ENCODE measurements at regions not wholly inside any gene's neighbourhood (a gene's known extent, or its start where the extent isn't known, plus 50 kb on each side); places are given as distances from the start of the nearest gene placed in this dataset.

DNA sequence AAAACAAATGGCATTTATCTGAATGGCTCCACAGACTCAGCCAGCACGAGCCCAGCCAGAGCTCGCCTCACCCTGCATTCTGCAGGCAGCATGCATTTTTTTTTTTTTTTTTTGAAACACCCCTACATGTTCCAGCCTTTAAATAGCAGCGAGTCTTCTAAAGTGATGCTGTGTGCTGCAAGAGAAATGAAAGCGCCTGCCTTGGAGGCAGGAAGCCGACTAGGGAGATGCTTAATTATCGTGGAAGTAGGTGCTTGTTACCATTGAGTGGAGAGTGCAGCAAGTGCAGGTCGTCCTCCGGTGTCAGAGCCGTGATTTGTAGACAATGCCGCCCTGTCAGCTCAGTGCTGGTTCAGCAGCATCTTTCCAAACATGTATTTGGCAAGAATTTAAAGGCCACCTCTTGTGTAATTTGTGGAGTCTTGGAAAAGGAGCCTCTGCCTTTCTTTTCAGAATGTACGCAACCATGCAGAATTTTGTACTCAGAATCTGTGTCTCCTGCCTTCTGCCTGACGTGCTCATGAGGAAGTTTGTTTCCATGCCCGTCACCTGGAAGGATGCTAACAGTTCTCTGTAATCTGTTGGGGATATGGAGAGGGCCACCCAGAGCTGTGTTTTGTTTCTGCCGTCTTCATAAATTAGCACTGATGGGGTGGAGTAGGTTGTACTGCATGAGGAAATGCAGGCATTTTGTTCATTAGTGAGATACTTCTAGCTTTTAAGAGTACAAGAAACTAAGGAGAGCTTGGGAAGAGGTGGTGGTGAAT, 345.9 kb upstream of the RGS6 start:
- ATAC-seq (peak in 1 of 2 donors; percentile 31), DNase-seq (no peak)
- intact Hi-C loops (cut with DNase I): no loop called here
- Histone ChIP-seq H3K36me3 (no peaks in the 10 kb centered on the region), H3K27ac (no peak overlapping the region), H3K4me1 (peaks cover 24% of the 10 kb centered on the region), H3K9me3 (no peaks in the 10 kb centered on the region), H3K27me3 (ENCODE audit: low read depth) (no peaks in the 10 kb centered on the region), H3K4me3 (peak overlapping the region; percentile 21)
- TF ChIP-seq, protein P1, sequence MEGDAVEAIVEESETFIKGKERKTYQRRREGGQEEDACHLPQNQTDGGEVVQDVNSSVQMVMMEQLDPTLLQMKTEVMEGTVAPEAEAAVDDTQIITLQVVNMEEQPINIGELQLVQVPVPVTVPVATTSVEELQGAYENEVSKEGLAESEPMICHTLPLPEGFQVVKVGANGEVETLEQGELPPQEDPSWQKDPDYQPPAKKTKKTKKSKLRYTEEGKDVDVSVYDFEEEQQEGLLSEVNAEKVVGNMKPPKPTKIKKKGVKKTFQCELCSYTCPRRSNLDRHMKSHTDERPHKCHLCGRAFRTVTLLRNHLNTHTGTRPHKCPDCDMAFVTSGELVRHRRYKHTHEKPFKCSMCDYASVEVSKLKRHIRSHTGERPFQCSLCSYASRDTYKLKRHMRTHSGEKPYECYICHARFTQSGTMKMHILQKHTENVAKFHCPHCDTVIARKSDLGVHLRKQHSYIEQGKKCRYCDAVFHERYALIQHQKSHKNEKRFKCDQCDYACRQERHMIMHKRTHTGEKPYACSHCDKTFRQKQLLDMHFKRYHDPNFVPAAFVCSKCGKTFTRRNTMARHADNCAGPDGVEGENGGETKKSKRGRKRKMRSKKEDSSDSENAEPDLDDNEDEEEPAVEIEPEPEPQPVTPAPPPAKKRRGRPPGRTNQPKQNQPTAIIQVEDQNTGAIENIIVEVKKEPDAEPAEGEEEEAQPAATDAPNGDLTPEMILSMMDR (IDR thresholded peaks at IDR 0.05): no peak

DNA sequence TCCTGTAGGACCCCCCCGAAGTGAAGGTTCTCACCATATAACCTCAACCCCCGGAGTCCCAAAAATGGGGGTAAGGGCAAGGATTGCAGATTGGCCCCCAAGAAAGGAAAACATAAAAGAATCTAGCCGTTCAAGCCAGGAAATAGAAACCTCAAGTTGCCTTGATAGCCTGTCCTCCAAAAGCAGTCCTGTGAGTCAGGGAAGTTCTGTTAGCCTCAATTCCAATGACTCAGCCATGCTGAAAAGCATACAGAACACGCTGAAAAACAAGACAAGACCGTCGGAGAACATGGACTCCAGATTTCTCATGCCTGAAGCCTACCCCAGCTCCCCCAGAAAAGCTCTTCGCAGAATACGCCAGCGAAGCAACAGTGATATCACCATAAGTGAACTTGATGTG, 344.2 kb upstream of the RGS6 start:
- H3K4me3 ChIP-seq: no peak overlapping the region
- no peak for ATAC-seq
- no peaks in the 10 kb centered on the region for H3K36me3 ChIP-seq
- DNase-seq: no peak
- intact Hi-C loops (cut with DNase I): no loop called here
- TF ChIP-seq, protein P1 (IDR thresholded peaks at IDR 0.05): no peak
- H3K27me3 ChIP-seq (ENCODE audit: low read depth): no peaks in the 10 kb centered on the region
- no peak overlapping the region for H3K27ac ChIP-seq
- H3K9me3 ChIP-seq: no peaks in the 10 kb centered on the region
- H3K4me1 ChIP-seq: peaks cover 27% of the 10 kb centered on the region

DNA sequence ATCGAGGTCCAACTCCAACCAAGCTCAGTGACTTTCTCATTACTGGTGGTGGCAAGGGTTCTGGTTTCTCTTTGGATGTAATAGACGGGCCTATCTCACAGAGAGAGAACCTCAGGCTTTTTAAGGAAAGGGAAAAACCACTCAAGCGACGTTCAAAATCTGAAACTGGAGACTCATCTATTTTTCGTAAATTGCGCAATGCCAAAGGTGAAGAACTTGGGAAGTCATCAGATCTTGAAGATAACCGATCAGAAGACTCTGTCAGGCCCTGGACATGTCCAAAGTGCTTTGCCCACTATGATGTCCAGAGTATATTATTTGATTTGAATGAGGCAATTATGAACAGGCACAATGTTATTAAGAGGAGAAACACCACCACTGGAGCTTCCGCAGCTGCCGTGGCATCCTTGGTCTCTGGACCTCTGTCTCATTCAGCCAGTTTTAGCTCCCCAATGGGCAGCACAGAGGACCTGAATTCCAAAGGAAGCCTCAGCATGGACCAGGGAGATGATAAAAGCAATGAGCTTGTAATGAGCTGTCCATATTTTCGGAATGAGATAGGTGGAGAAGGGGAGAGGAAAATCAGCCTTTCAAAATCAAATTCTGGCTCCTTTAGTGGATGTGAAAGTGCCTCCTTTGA, 343.5 kb upstream of the RGS6 start:
- DNase-seq: no peak
- Histone ChIP-seq H3K4me1 (peaks cover 24% of the 10 kb centered on the region), H3K27ac (no peak overlapping the region), H3K4me3 (no peak overlapping the region), H3K9me3 (no peaks in the 10 kb centered on the region), H3K36me3 (no peaks in the 10 kb centered on the region), H3K27me3 (ENCODE audit: low read depth) (no peaks in the 10 kb centered on the region)
- ATAC-seq: no peak
- intact Hi-C loops (cut with DNase I): no loop called here
- TF ChIP-seq, protein P1 (IDR thresholded peaks at IDR 0.05): no peak

DNA sequence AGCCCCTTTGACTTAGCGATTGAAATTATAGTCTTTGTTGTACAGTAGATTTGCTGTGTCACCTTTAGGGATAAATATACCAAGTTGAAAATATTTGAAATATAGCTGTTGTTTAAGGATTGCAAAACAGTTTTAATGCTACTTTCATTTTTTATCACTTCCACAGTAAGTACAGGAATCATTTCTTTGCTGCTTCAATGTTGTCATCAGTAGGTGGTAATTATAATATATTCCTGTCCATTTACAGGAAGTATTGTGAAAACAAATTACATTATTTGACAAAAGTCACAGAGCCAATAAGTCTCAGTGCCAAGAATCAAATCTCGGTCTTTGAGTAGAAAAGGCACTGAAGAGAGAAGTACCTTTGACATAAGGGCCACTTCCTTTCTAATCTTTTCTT, 342.6 kb upstream of the RGS6 start:
- intact Hi-C loops (cut with DNase I): no loop called here
- H3K4me1 ChIP-seq: peaks cover 28% of the 10 kb centered on the region
- no peak overlapping the region for H3K27ac ChIP-seq
- H3K4me3 ChIP-seq: no peak overlapping the region
- no peaks in the 10 kb centered on the region for H3K27me3 ChIP-seq (ENCODE audit: low read depth)
- no peak for ATAC-seq
- TF ChIP-seq, protein P1 (IDR thresholded peaks at IDR 0.05): no peak
- no peak for DNase-seq
- H3K36me3 ChIP-seq: no peaks in the 10 kb centered on the region
- no peaks in the 10 kb centered on the region for H3K9me3 ChIP-seq

DNA sequence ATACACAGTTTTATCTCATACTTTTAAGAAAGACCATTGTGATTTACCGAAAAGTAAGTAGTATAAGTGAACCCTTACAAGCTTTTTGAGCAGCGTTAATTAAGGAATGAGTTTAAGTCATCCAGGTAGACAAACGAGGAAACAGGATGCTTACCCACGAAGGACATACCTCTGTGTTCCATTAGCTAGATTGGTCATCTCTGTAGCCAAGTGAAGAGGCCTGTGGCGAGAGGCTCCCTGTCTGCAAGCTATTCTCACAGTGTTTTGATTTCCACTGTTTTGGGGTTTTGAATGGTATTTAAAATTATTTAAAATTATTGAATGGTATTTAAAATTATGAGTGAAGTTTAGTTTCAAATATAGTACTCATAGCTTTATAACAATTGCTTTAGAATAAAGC, 342.1 kb upstream of the RGS6 start:
- Histone ChIP-seq H3K27ac (no peak overlapping the region), H3K9me3 (no peaks in the 10 kb centered on the region), H3K27me3 (ENCODE audit: low read depth) (no peaks in the 10 kb centered on the region), H3K36me3 (no peaks in the 10 kb centered on the region), H3K4me3 (no peak overlapping the region), H3K4me1 (peaks cover 33% of the 10 kb centered on the region)
- ATAC-seq (no peak), DNase-seq (no peak)
- intact Hi-C loops (cut with DNase I): no loop called here
- TF ChIP-seq, protein P1 (IDR thresholded peaks at IDR 0.05): no peak
